Hepatic stellate cell (primary cell): ENCODE measurements at regions not wholly inside any gene's neighbourhood (a gene's known extent, or its start where the extent isn't known, plus 50 kb on each side); places are given as distances from the start of the nearest gene placed in this dataset.

ENCODE experiments used
- DNase-seq: peaks from one replicate; pipeline ENCODE4 v3.0.0; 2011; ENCODE audit warnings: low spot score

- DNase-seq = peak; percentile 29
Measured at GRCh38 chr12:105705765-105706164, 375.3 kb downstream of the C12orf75 start.

- DNase-seq = peak; percentile 11
Measured at GRCh38 chr12:105706321-105706972, 376.0 kb downstream of the C12orf75 start.

- DNase-seq = no peak
Measured at GRCh38 chr12:105706973-105707334, 376.5 kb downstream of the C12orf75 start.

GRCh38 chr12:105713606-105714305, 383.3 kb downstream of the C12orf75 start:
- DNase-seq = no peak

GRCh38 chr12:105716621-105717020, 386.1 kb downstream of the C12orf75 start:
- DNase-seq = no peak

- DNase-seq = no peak
Measured at GRCh38 chr12:105721051-105721825, 390.7 kb downstream of the C12orf75 start.

- DNase-seq = no peak
Measured at GRCh38 chr12:105721891-105722290, 391.4 kb downstream of the C12orf75 start.

- no peak for DNase-seq
Measured at GRCh38 chr12:105723066-105723465, 392.6 kb downstream of the C12orf75 start.

- no peak for DNase-seq
Measured at GRCh38 chr12:105723494-105723893, 393.0 kb downstream of the C12orf75 start.

GRCh38 chr12:105724641-105725040, 394.1 kb downstream of the C12orf75 start:
- DNase-seq = no peak

- DNase-seq = no peak
Measured at GRCh38 chr12:105725054-105725453, 394.6 kb downstream of the C12orf75 start.

GRCh38 chr12:105729181-105729771, 398.8 kb downstream of the C12orf75 start:
- no peak for DNase-seq

GRCh38 chr12:105729926-105730325, 399.4 kb downstream of the C12orf75 start:
- no peak for DNase-seq

GRCh38 chr12:105733579-105733978, 403.1 kb downstream of the C12orf75 start:
- DNase-seq = no peak

GRCh38 chr12:105736498-105736897, 402.3 kb downstream of the NUAK1 start:
- no peak for DNase-seq

GRCh38 chr12:105738051-105738450, 400.7 kb downstream of the NUAK1 start:
- DNase-seq = no peak

- DNase-seq = no peak
Measured at GRCh38 chr12:105740369-105740768, 398.4 kb downstream of the NUAK1 start.

GRCh38 chr12:105740970-105741725, 397.6 kb downstream of the NUAK1 start:
- no peak for DNase-seq

GRCh38 chr12:105741786-105742566, 396.8 kb downstream of the NUAK1 start:
- peak; percentile 75 for DNase-seq

GRCh38 chr12:105742567-105742874, 396.2 kb downstream of the NUAK1 start:
- no peak for DNase-seq

- no peak for DNase-seq
Measured at GRCh38 chr12:105744371-105745058, 394.2 kb downstream of the NUAK1 start.
